ENCODE measurements at regions not wholly inside any gene's neighbourhood (a gene's known extent, or its start where the extent isn't known, plus 50 kb on each side); places are given as distances from the start of the nearest gene placed in this dataset.

DNA sequence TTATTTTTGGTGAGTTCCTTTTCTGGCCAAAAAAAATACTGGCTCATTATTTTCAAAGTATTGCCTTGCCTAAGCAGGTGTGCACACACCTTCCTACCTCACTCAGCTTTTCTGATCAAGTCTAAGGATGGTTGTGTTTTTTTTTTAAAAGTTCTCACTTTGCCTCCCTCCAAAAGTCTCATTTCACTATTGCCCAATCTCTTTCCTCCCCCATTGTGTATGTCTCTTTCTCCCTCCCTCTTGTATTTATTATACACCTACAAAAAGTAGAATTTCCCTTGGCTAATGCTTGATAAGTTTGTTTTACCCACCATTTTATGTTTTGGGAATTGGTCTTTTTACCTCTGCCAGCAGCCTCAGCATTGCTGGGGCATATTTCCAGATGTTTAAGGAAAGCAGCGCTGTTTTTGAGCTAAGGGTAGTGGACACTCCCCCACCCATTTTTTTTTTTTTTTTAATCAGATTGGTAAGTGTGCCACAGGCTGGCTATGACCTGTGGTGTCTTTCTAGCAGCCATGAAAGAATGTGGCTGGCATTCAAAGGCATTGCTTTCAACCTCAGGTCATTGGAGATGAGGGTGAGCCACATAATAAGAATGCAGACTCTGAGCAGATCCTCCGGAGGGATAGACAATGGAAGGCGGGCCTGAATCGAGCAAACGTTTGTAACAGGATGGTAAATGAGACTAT, 668.6 kb downstream of the UTRN start:
- CTCF ChIA-PET (ENCODE audit: partially characterized antibody), result interaction anchor here (1.0 kb wide), 1 partner anchor 24 kb away, joined by 3 read pairs; no protein-coding TSS in a partner anchor
- POLR2A ChIA-PET (ENCODE audit: partially characterized antibody), result no interaction called here
- no peak overlapping the region for H3K56ac ChIP-seq (replicated peaks; ENCODE audit: insufficient read length, low read depth, low read length)
- no peaks in the 10 kb centered on the region for H3K79me2 ChIP-seq (ENCODE audit: control insufficient read depth in 1 of 2, insufficient read depth in 2 of 2, low read length in 2 of 2)
- H3K14ac ChIP-seq (ENCODE audit: insufficient read length), result no peak overlapping the region
- H4K91ac ChIP-seq (replicated peaks; ENCODE audit: insufficient read length, low read length), result no peak overlapping the region
- peaks cover 0 to 24% (median 7%) of the 10 kb centered on the region in 4 experiments; a peak in 5 of 7 replicates for H3K4me1 ChIP-seq (replicated peaks in 1 of 4; ENCODE audit: control insufficient read depth in 3 of 4, insufficient read depth in 4 of 4, low read length in 3 of 4)
- no peak overlapping the region; the same call in 1 of the 2 replicates for H3K18ac ChIP-seq (ENCODE audit: extremely low read depth, low read length)
- H3K9me3 ChIP-seq (ENCODE audit: insufficient read depth in 2 of 2, low read depth in 1 of 2, low read length in 1 of 2), result no peaks in the 10 kb centered on the region
- no peak overlapping the region for H3K4ac ChIP-seq (replicated peaks; ENCODE audit: insufficient read length, low read depth, low read length)
- no peak overlapping the region for H4K8ac ChIP-seq (ENCODE audit: extremely low read depth, insufficient read depth, low read length)
- H2BK15ac ChIP-seq (ENCODE audit: low read length), result no peak overlapping the region
- H3K79me1 ChIP-seq (ENCODE audit: low read depth, low read length), result no peaks in the 10 kb centered on the region
- no peak overlapping the region for H4K5ac ChIP-seq (ENCODE audit: insufficient read length, low read depth, low read length)
- WGBS, 2 experiments (ENCODE audit: extremely low coverage in 1 of 2, insufficient coverage in 1 of 2, insufficient read length in 1 of 2, insufficient replicate concordance in 2 of 2, low coverage in 1 of 2, low lambda C conversion rate in 2 of 2, missing lambda C conversion rate in 1 of 2), result 83% methylated on average over 5 of the region's 5 CpGs; no CpG with 5 or more reads in 1 of the 2 experiments
- H2BK120ac ChIP-seq (replicated peaks; ENCODE audit: low read depth, low read length), result no peak overlapping the region
- no peak overlapping the region for H2BK5ac ChIP-seq (ENCODE audit: low read depth, low read length)
- peaks cover 3% of the 10 kb centered on the region; the same call in 1 of the 2 replicates for H3K23me2 ChIP-seq (ENCODE audit: low read depth, low read length)
- no peak overlapping the region for H3K4me2 ChIP-seq (ENCODE audit: insufficient read depth in 1 of 2, low read depth in 2 of 2, low read length in 2 of 2)
- H3K27ac ChIP-seq (ENCODE audit: low read depth, low read length), result no peak overlapping the region
- H2BK20ac ChIP-seq (ENCODE audit: low read length), result peak overlapping the region; percentile 49; the same call in 1 of the 2 replicates
- FAIRE-seq (no peak), DNase-seq (ENCODE audit: low read depth in 1 of 2, low spot score in 2 of 2) (peak in 1 of 2 experiments; percentile 41)
- H3K4me3 ChIP-seq (ENCODE audit: extremely low read depth in 1 of 4, insufficient read depth in 2 of 4, low read depth in 3 of 4, low read length in 4 of 4), result no peak overlapping the region
- H2BK12ac ChIP-seq (ENCODE audit: low read depth, low read length), result peak overlapping the region; percentile 18; the same call in 1 of the 2 replicates
- H4K20me1 ChIP-seq (replicated peaks in 1 of 2; ENCODE audit: control insufficient read depth in 1 of 2, insufficient read depth in 2 of 2, low read length in 2 of 2), result no peaks in the 10 kb centered on the region
- H2AFZ ChIP-seq (ENCODE audit: low read length), result no peak overlapping the region
- H3K9ac ChIP-seq (replicated peaks in 1 of 4; ENCODE audit: extremely low read depth in 1 of 4, low read depth in 3 of 4, low read length in 3 of 4), result no peak overlapping the region
- H2AK5ac ChIP-seq (ENCODE audit: low read depth, low read length), result no peak overlapping the region
- no peaks in the 10 kb centered on the region; a peak in 1 of 7 replicates for H3K27me3 ChIP-seq (replicated peaks in 1 of 4; ENCODE audit: control insufficient read depth in 3 of 4, extremely low read depth in 1 of 4, insufficient read depth in 3 of 4, low read length in 3 of 4)
- H3K23ac ChIP-seq (ENCODE audit: insufficient read length), result no peak overlapping the region
- no peaks in the 10 kb centered on the region for H3K36me3 ChIP-seq (ENCODE audit: control insufficient read depth in 2 of 4, insufficient read depth in 4 of 4, low read length in 3 of 4)
- TF ChIP-seq CHD1 (IDR thresholded peaks at IDR 0.05; ENCODE audit: low read depth, low read length) (no peak), HDAC6 (IDR thresholded peaks at IDR 0.05; ENCODE audit: low read depth, low read length) (no peak), EGR1 (IDR thresholded peaks at IDR 0.05; ENCODE audit: borderline replicate concordance, low read depth, low read length) (no peak), BRCA1 (IDR thresholded peaks at IDR 0.05; ENCODE audit: low read depth, low read length) (no peak), CBX8 (IDR thresholded peaks at IDR 0.05; ENCODE audit: borderline replicate concordance, low read depth, low read length) (no peak)

Data from H1 (cell line).